ENCODE measurements at regions not wholly inside any gene's neighbourhood (a gene's known extent, or its start where the extent isn't known, plus 50 kb on each side); places are given as distances from the start of the nearest gene placed in this dataset.

GRCh38 chr12:84336231-84336630 lies 576.4 kb downstream of the SLC6A15 start:
- H3K36me3 ChIP-seq (ENCODE audit: control insufficient read depth in 4 of 4, insufficient read depth in 3 of 4, low read depth in 1 of 4, low read length in 3 of 4), result no peaks in the 10 kb centered on the region
- H3K4me1 ChIP-seq (ENCODE audit: control insufficient read depth in 4 of 4, insufficient read depth in 4 of 4, low read length in 3 of 4), result no peaks in the 10 kb centered on the region
- TF ChIP-seq FOXA2 (IDR thresholded peaks at IDR 0.05) (no peak), SP1 (IDR thresholded peaks at IDR 0.05) (no peak), HNF4A (conservative IDR thresholded peaks at IDR 0.05) (no peak), NR2F2 (IDR thresholded peaks at IDR 0.05) (no peak), REST (IDR thresholded peaks at IDR 0.05) (no peak), GABPA (IDR thresholded peaks at IDR 0.05 in 1 of 2, conservative IDR thresholded peaks at IDR 0.05 in 1 of 2) (no peak), FOXA1 (IDR thresholded peaks at IDR 0.05) (no peak), YY1 (IDR thresholded peaks at IDR 0.05) (no peak), RAD21 (IDR thresholded peaks at IDR 0.05) (no peak), RXRA (IDR thresholded peaks at IDR 0.05) (no peak)
- TF ChIP-seq, protein P1, sequence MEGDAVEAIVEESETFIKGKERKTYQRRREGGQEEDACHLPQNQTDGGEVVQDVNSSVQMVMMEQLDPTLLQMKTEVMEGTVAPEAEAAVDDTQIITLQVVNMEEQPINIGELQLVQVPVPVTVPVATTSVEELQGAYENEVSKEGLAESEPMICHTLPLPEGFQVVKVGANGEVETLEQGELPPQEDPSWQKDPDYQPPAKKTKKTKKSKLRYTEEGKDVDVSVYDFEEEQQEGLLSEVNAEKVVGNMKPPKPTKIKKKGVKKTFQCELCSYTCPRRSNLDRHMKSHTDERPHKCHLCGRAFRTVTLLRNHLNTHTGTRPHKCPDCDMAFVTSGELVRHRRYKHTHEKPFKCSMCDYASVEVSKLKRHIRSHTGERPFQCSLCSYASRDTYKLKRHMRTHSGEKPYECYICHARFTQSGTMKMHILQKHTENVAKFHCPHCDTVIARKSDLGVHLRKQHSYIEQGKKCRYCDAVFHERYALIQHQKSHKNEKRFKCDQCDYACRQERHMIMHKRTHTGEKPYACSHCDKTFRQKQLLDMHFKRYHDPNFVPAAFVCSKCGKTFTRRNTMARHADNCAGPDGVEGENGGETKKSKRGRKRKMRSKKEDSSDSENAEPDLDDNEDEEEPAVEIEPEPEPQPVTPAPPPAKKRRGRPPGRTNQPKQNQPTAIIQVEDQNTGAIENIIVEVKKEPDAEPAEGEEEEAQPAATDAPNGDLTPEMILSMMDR (IDR thresholded peaks at IDR 0.05; ENCODE audit: low read depth, low read length, missing input control), result no peak
- TF ChIP-seq, protein P2, sequence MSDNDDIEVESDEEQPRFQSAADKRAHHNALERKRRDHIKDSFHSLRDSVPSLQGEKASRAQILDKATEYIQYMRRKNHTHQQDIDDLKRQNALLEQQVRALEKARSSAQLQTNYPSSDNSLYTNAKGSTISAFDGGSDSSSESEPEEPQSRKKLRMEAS (IDR thresholded peaks at IDR 0.05), result no peak
- DNase-seq (ENCODE audit: low spot score), result no peak
- H3K27ac ChIP-seq (ENCODE audit: low read depth in 1 of 2, low read length in 2 of 2), result no peak overlapping the region
- no peaks in the 10 kb centered on the region for H3K27me3 ChIP-seq (ENCODE audit: control insufficient read depth in 4 of 4, insufficient read depth in 4 of 4, low read length in 3 of 4)
- no peaks in the 10 kb centered on the region for H3K9me3 ChIP-seq (ENCODE audit: control insufficient read depth in 4 of 4, low read length in 3 of 4)
- 27% methylated on average over 1 of the region's 1 CpG for WGBS
- no peak overlapping the region for H3K4me3 ChIP-seq (ENCODE audit: low read depth in 1 of 3, low read length in 3 of 3)
- no peak overlapping the region for H3K9ac ChIP-seq (ENCODE audit: low read depth in 1 of 2, low read length in 2 of 2)

GRCh38 chr12:84329938-84330337 lies 582.7 kb downstream of the SLC6A15 start:
- no peak for DNase-seq (ENCODE audit: low spot score)
- no peaks in the 10 kb centered on the region for H3K36me3 ChIP-seq (ENCODE audit: control insufficient read depth in 4 of 4, insufficient read depth in 3 of 4, low read depth in 1 of 4, low read length in 3 of 4)
- no peak overlapping the region for H3K27ac ChIP-seq (ENCODE audit: low read depth in 1 of 2, low read length in 2 of 2)
- WGBS, result 69% methylated on average over 2 of the region's 2 CpGs
- no peaks in the 10 kb centered on the region for H3K9me3 ChIP-seq (ENCODE audit: control insufficient read depth in 4 of 4, low read length in 3 of 4)
- TF ChIP-seq GABPA (IDR thresholded peaks at IDR 0.05 in 1 of 2, conservative IDR thresholded peaks at IDR 0.05 in 1 of 2), result no peak
- TF ChIP-seq TAF1 (conservative IDR thresholded peaks at IDR 0.05), result no peak
- TF ChIP-seq, protein P2 (IDR thresholded peaks at IDR 0.05), result no peak
- no peak for TF ChIP-seq JUND (IDR thresholded peaks at IDR 0.05)
- TF ChIP-seq RAD21 (IDR thresholded peaks at IDR 0.05), result no peak
- TF ChIP-seq FOXA1 (IDR thresholded peaks at IDR 0.05), result no peak
- TF ChIP-seq, protein P3, sequence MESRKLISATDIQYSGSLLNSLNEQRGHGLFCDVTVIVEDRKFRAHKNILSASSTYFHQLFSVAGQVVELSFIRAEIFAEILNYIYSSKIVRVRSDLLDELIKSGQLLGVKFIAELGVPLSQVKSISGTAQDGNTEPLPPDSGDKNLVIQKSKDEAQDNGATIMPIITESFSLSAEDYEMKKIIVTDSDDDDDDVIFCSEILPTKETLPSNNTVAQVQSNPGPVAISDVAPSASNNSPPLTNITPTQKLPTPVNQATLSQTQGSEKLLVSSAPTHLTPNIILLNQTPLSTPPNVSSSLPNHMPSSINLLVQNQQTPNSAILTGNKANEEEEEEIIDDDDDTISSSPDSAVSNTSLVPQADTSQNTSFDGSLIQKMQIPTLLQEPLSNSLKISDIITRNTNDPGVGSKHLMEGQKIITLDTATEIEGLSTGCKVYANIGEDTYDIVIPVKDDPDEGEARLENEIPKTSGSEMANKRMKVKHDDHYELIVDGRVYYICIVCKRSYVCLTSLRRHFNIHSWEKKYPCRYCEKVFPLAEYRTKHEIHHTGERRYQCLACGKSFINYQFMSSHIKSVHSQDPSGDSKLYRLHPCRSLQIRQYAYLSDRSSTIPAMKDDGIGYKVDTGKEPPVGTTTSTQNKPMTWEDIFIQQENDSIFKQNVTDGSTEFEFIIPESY (IDR thresholded peaks at IDR 0.05), result no peak
- TF ChIP-seq FOXA2 (IDR thresholded peaks at IDR 0.05), result no peak
- TF ChIP-seq NR2F2 (IDR thresholded peaks at IDR 0.05), result no peak
- TF ChIP-seq HNF4G (IDR thresholded peaks at IDR 0.05), result no peak
- TF ChIP-seq HNF4A (conservative IDR thresholded peaks at IDR 0.05), result no peak
- TF ChIP-seq RXRA (IDR thresholded peaks at IDR 0.05), result no peak
- TF ChIP-seq REST (IDR thresholded peaks at IDR 0.05), result no peak
- TF ChIP-seq ATF3 (IDR thresholded peaks at IDR 0.05), result no peak
- no peak overlapping the region for H3K9ac ChIP-seq (ENCODE audit: low read depth in 1 of 2, low read length in 2 of 2)
- H3K4me1 ChIP-seq (ENCODE audit: control insufficient read depth in 4 of 4, insufficient read depth in 4 of 4, low read length in 3 of 4), result no peaks in the 10 kb centered on the region
- H3K4me3 ChIP-seq (ENCODE audit: low read depth in 1 of 3, low read length in 3 of 3), result no peak overlapping the region
- H3K27me3 ChIP-seq (ENCODE audit: control insufficient read depth in 4 of 4, insufficient read depth in 4 of 4, low read length in 3 of 4), result no peaks in the 10 kb centered on the region
